HEK293 (cell line): ENCODE measurements at regions not wholly inside any gene's neighbourhood (a gene's known extent, or its start where the extent isn't known, plus 50 kb on each side); places are given as distances from the start of the nearest gene placed in this dataset.

Source experiments
- CTCF ChIP-seq: fragments of 450-650 bp; formaldehyde crosslinking; IDR thresholded peaks from 2 replicates; pipeline ENCODE4 v1.5.1; 2016; ENCODE audit warnings: missing biosample characterization, missing genetic modification characterization
- SETDB1 ChIP-seq: IDR thresholded peaks from one replicate; pipeline ENCODE4 v1.6.1; 2017; ENCODE audit warnings: mild to moderate bottlenecking, low read length, moderate library complexity, mixed read lengths; ENCODE audit not compliant: insufficient read length
- ZNF501 ChIP-seq: fragments of 450-650 bp; formaldehyde crosslinking; IDR thresholded peaks from 2 replicates; pipeline ENCODE4 v1.5.1; 2016; ENCODE audit warnings: missing biosample characterization, missing genetic modification characterization
- ZNF629 ChIP-seq: fragments of 450-650 bp; formaldehyde crosslinking; IDR thresholded peaks from 2 replicates; pipeline ENCODE4 v1.5.1; 2017; ENCODE audit warnings: missing biosample characterization, missing genetic modification characterization

GRCh38 chr2:12613137-12613835 lies 103.5 kb upstream of the TRIB2 start:
- TF ChIP-seq ZNF501 (tag by site-specific recombination) (no peak), ZNF629 (tag by site-specific recombination) (no peak), SETDB1 (no peak), CTCF (tag by site-specific recombination) (no peak)
